HepG2 (cell line): ENCODE measurements at regions not wholly inside any gene's neighbourhood (a gene's known extent, or its start where the extent isn't known, plus 50 kb on each side); places are given as distances from the start of the nearest gene placed in this dataset.

ENCODE experiments used
- ATAC-seq: fragments of 200-7000 bp; cut with Tn5 transposase; 3 replicates; pipeline ENCODE4 v1.9.1; 2020; ENCODE audit warnings: mild to moderate bottlenecking, moderate library complexity
- BruUV-seq: library from RNA; stranded (reverse); fragments of 400-500 nt; replicated peaks from 2 replicates; lab custom pipeline; 2021; lab: Mats Ljungman, UMichigan
- CTCF ChIA-PET: fragments of 300-600 bp; formaldehyde crosslinking; extraction: SDS; loops from one replicate; lab custom pipeline; 2021; ENCODE audit warnings: low total read pairs, inconsistent platforms, low intra/inter-chr PET ratio; lab: Yijun Ruan, JAX
- POLR2A ChIA-PET: fragments of 350-600 bp; sonication (Branson Sonifier 250); formaldehyde crosslinking; loops from one replicate; lab custom pipeline; 2020; ENCODE audit warnings: antibody characterized with exemption, inconsistent platforms; lab: Yijun Ruan, JAX
- DNase-seq: peaks from one replicate; pipeline ENCODE4 v3.0.0-alpha.2; 2015; ENCODE audit warnings: low spot score
- FAIRE-seq: peaks from 3 replicates; lab custom pipeline; 2011; peaks lifted over from hg19 to GRCh38; lab: Jason Lieb, UNC
- H2AFZ ChIP-seq: one replicate; pipeline ENCODE4 v1.6.1; 2011; ENCODE audit warnings: low read length, inconsistent platforms
- H3K27ac ChIP-seq: fragments of 300-600 bp; 3 replicates; pipeline ENCODE4 v1.8.0; 2011; ENCODE audit warnings: mixed run types, mild to moderate bottlenecking, mixed read lengths, low read length, inconsistent platforms; ENCODE audit not compliant: insufficient read depth; ENCODE audit errors: extremely low read length
- H3K27me3 ChIP-seq, 2 experiments: fragments of 200-600 bp in 1 of 2; 2 replicates in 1 of 2; 3 replicates in 1 of 2; pipeline versions ENCODE4 v1.6.0 to v1.8.0; 2011; ENCODE audit warnings: low read length in 2 of 2, mild to moderate bottlenecking in 2 of 2, moderate library complexity in 2 of 2, inconsistent platforms in 1 of 2; ENCODE audit not compliant: insufficient read depth in 2 of 2, control insufficient read depth in 1 of 2
- H3K36me3 ChIP-seq, 2 experiments: fragments of 200-600 bp in 1 of 2; replicated peaks in 1 of 2; 2 replicates in 1 of 2; 3 replicates in 1 of 2; pipeline versions ENCODE4 v1.5.1 to v1.8.0; 2011; ENCODE audit warnings: low read length in 2 of 2, inconsistent platforms in 1 of 2; ENCODE audit not compliant: insufficient read depth in 2 of 2, control insufficient read depth in 1 of 2
- H3K4me1 ChIP-seq: 2 replicates; pipeline ENCODE4 v1.5.1; 2012; ENCODE audit warnings: low read length, inconsistent platforms; ENCODE audit not compliant: insufficient read depth
- H3K4me2 ChIP-seq: 2 replicates; pipeline ENCODE4 v1.6.0; 2011; ENCODE audit warnings: low read depth, low read length, inconsistent platforms
- H3K4me3 ChIP-seq, 3 experiments: fragments of 200-600 bp in 1 of 3; sonication (generic), shearing (Covaris generic) in 1 of 3; replicated peaks in 1 of 3; 2 replicates each; pipeline ENCODE4 v1.5.1; 2011 to 2016; ENCODE audit warnings: low read length in 3 of 3, inconsistent platforms in 2 of 3, low read depth in 2 of 3, mild to moderate bottlenecking in 2 of 3, control low read depth in 1 of 3, mixed read lengths in 1 of 3; ENCODE audit not compliant: insufficient read depth in 1 of 3
- H3K79me2 ChIP-seq: one replicate; pipeline ENCODE4 v1.6.1; 2011; ENCODE audit warnings: low read length, inconsistent platforms; ENCODE audit not compliant: insufficient read depth
- H3K9ac ChIP-seq: 2 replicates; pipeline ENCODE4 v1.6.0; 2011; ENCODE audit warnings: mild to moderate bottlenecking, low read depth, low read length, inconsistent platforms; ENCODE audit not compliant: insufficient read depth
- H3K9me3 ChIP-seq: 2 replicates; pipeline ENCODE4 v1.5.1; 2012; ENCODE audit warnings: mild to moderate bottlenecking, low read length
- H4K20me1 ChIP-seq: 2 replicates; pipeline ENCODE4 v1.6.0; 2011; ENCODE audit warnings: inconsistent platforms, mild to moderate bottlenecking, low read length, moderate library complexity; ENCODE audit not compliant: insufficient read depth
- ELF3 ChIP-seq: IDR thresholded peaks from 2 replicates; pipeline ENCODE4 v1.6.1; 2016; ENCODE audit warnings: missing genetic modification reagents, missing compliant biosample characterization
- FOSL2 ChIP-seq: sonication (generic); formaldehyde crosslinking; IDR thresholded peaks from 2 replicates; pipeline ENCODE4 v1.4.0; 2020; ENCODE audit warnings: missing genetic modification reagents
- FOXM1 ChIP-seq: sonication (generic); formaldehyde crosslinking; IDR thresholded peaks from 2 replicates; pipeline ENCODE4 v1.5.0; 2020; ENCODE audit warnings: missing genetic modification reagents
- GATAD2A ChIP-seq: IDR thresholded peaks from 2 replicates; pipeline ENCODE4 v1.6.1; 2016
- RXRA ChIP-seq: sonication (generic); formaldehyde crosslinking; IDR thresholded peaks from 2 replicates; pipeline ENCODE4 v1.5.1; 2020; ENCODE audit warnings: missing genetic modification reagents
- SOX6 ChIP-seq, 2 experiments: fragments of 450-650 bp in 1 of 2; sonication (generic) in 1 of 2; formaldehyde crosslinking in 1 of 2; IDR thresholded peaks; 2 replicates each; pipeline versions ENCODE4 v1.4.0 to v1.6.1; 2017 to 2020; ENCODE audit warnings: antibody characterized with exemption in 1 of 2, mild to moderate bottlenecking in 1 of 2, missing genetic modification reagents in 1 of 2
- SP5 ChIP-seq: IDR thresholded peaks from 2 replicates; pipeline ENCODE4 v1.6.1; 2016; ENCODE audit warnings: low read depth, borderline replicate concordance
- SRY ChIP-seq: sonication (generic); formaldehyde crosslinking; IDR thresholded peaks from 2 replicates; pipeline ENCODE4 v1.8.0; 2022; ENCODE audit warnings: mild to moderate bottlenecking, missing genetic modification reagents
- ZNF333 ChIP-seq: sonication (generic); formaldehyde crosslinking; IDR thresholded peaks from 2 replicates; pipeline ENCODE4 v1.4.0; 2020; ENCODE audit warnings: mild to moderate bottlenecking, missing genetic modification reagents, borderline replicate concordance
- ZNF768 ChIP-seq: sonication (generic); formaldehyde crosslinking; IDR thresholded peaks from 2 replicates; pipeline ENCODE4 v1.4.0; 2020; ENCODE audit warnings: missing genetic modification reagents
- WGBS: methylation state at CpG from one replicate; pipeline ENCODE4 v1.1.6; 2017; ENCODE audit warnings: low lambda C conversion rate; 5-methylcytosine and 5-hydroxymethylcytosine counted together
- in situ Hi-C: cut with HindIII; loops from 2 replicates; pipeline ENCODE4 v1.10.0; 2017; ENCODE audit warnings: low pct_unique_long_range_greater_than_20kb; ENCODE audit not compliant: extremely low pct_ligation_motif_present
- intact Hi-C: fragments of 100-400 bp; cut with micrococcal nuclease; formaldehyde crosslinking; loops from one replicate; pipeline ENCODE4 v1.10.0; 2022; ENCODE audit not compliant: unreplicated experiment
- TF ChIP-seq, protein P1 (sequence below): sonication (generic); formaldehyde crosslinking; IDR thresholded peaks from 2 replicates; pipeline ENCODE4 v1.5.0; 2020; ENCODE audit warnings: missing genetic modification reagents
- TF ChIP-seq, protein P2 (sequence below): IDR thresholded peaks from 2 replicates; pipeline ENCODE4 v1.4.0; 2020; ENCODE audit warnings: mild to moderate bottlenecking, missing genetic modification reagents
- TF ChIP-seq, protein P3 (sequence below): sonication (generic); formaldehyde crosslinking; IDR thresholded peaks from 2 replicates; pipeline ENCODE4 v1.5.1; 2020; ENCODE audit warnings: mild to moderate bottlenecking, missing genetic modification reagents, borderline replicate concordance

DNA sequence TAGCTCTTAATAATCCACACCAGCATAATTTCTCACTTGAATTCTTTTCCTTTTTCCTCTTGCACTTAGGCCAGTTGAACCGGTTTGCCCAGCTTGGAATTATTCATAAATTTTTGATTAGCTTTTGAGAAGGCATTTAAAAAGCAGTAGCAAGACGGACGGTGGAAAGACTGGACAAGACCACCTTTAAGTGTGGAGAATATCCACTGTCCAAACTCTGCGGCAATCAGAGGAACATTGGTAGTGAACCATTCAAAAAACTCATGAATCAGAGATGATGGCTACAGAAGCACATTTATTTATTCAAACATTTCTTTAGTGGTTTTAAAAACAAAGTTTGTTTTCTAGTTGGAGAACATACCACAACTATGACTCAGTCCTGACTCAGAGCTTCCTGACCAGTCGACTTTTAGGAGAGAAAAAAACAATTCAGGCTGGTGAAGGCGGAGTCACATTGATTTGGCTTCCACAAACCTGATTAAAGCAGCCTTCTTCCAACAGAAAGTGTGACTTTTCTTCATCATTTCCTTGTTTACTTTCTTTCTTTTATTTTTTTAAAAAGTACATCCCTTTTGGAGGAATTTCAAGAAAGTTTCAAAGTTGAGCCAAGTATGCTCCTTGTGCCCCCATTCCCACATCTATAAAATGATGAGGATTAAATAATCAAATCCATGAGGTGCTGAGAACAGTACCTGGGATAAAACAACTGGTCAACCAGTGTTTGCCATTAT is 128.8 kb downstream of the ADSS2 start:
- no peaks in the 10 kb centered on the region for H3K79me2 ChIP-seq
- FAIRE-seq: no peak
- ChIA-PET CTCF (no interaction called here), POLR2A (no interaction called here)
- WGBS: 6% methylated on average over 6 of the region's 6 CpGs
- no peak overlapping the region for H3K9ac ChIP-seq
- peak; percentile 60 for DNase-seq
- no TSS peak for BruUV-seq
- intact Hi-C loops (loop anchor here (10.0 kb wide), 1 partner anchor 132 kb away; the partner anchor contains the start of gene ADSS2), in situ Hi-C loops (no loop called here)
- no peaks in the 10 kb centered on the region; a peak in 1 of 5 replicates for H3K27me3 ChIP-seq
- no peaks in the 10 kb centered on the region for H3K36me3 ChIP-seq
- no peaks in the 10 kb centered on the region for H4K20me1 ChIP-seq
- H3K4me3 ChIP-seq: no peak overlapping the region; a peak in 1 of 6 replicates
- H2AFZ ChIP-seq: no peak overlapping the region
- H3K4me1 ChIP-seq: peaks cover 44% of the 10 kb centered on the region
- H3K27ac ChIP-seq: no peak overlapping the region
- ATAC-seq: peak; percentile 65; the same call in 2 of the 3 replicates
- H3K4me2 ChIP-seq: no peak overlapping the region
- no peaks in the 10 kb centered on the region for H3K9me3 ChIP-seq
- no peak for TF ChIP-seq FOXM1
- TF ChIP-seq ZNF333 (CRISPR knock-in tag): no peak
- peak; percentile 16; the same call in 1 of the 2 replicates for TF ChIP-seq GATAD2A (CRISPR knock-in tag)
- TF ChIP-seq, protein P1, sequence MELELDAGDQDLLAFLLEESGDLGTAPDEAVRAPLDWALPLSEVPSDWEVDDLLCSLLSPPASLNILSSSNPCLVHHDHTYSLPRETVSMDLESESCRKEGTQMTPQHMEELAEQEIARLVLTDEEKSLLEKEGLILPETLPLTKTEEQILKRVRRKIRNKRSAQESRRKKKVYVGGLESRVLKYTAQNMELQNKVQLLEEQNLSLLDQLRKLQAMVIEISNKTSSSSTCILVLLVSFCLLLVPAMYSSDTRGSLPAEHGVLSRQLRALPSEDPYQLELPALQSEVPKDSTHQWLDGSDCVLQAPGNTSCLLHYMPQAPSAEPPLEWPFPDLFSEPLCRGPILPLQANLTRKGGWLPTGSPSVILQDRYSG (CRISPR knock-in tag): no peak
- TF ChIP-seq SRY (CRISPR knock-in tag): no peak
- 0 out of 2 replicates have a peak, but pooled peaks have one; percentile 29 for TF ChIP-seq SP5
- peak; percentile 42; the same call in 1 of the 2 replicates for TF ChIP-seq ELF3 (CRISPR knock-in tag)
- TF ChIP-seq, protein P2, sequence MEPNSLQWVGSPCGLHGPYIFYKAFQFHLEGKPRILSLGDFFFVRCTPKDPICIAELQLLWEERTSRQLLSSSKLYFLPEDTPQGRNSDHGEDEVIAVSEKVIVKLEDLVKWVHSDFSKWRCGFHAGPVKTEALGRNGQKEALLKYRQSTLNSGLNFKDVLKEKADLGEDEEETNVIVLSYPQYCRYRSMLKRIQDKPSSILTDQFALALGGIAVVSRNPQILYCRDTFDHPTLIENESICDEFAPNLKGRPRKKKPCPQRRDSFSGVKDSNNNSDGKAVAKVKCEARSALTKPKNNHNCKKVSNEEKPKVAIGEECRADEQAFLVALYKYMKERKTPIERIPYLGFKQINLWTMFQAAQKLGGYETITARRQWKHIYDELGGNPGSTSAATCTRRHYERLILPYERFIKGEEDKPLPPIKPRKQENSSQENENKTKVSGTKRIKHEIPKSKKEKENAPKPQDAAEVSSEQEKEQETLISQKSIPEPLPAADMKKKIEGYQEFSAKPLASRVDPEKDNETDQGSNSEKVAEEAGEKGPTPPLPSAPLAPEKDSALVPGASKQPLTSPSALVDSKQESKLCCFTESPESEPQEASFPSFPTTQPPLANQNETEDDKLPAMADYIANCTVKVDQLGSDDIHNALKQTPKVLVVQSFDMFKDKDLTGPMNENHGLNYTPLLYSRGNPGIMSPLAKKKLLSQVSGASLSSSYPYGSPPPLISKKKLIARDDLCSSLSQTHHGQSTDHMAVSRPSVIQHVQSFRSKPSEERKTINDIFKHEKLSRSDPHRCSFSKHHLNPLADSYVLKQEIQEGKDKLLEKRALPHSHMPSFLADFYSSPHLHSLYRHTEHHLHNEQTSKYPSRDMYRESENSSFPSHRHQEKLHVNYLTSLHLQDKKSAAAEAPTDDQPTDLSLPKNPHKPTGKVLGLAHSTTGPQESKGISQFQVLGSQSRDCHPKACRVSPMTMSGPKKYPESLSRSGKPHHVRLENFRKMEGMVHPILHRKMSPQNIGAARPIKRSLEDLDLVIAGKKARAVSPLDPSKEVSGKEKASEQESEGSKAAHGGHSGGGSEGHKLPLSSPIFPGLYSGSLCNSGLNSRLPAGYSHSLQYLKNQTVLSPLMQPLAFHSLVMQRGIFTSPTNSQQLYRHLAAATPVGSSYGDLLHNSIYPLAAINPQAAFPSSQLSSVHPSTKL (CRISPR knock-in tag): 0 out of 2 replicates have a peak, but pooled peaks have one; percentile 41
- TF ChIP-seq RXRA (CRISPR knock-in tag): no peak
- TF ChIP-seq FOSL2 (CRISPR knock-in tag): peak; percentile 93
- TF ChIP-seq ZNF768: no peak
- TF ChIP-seq, protein P3, sequence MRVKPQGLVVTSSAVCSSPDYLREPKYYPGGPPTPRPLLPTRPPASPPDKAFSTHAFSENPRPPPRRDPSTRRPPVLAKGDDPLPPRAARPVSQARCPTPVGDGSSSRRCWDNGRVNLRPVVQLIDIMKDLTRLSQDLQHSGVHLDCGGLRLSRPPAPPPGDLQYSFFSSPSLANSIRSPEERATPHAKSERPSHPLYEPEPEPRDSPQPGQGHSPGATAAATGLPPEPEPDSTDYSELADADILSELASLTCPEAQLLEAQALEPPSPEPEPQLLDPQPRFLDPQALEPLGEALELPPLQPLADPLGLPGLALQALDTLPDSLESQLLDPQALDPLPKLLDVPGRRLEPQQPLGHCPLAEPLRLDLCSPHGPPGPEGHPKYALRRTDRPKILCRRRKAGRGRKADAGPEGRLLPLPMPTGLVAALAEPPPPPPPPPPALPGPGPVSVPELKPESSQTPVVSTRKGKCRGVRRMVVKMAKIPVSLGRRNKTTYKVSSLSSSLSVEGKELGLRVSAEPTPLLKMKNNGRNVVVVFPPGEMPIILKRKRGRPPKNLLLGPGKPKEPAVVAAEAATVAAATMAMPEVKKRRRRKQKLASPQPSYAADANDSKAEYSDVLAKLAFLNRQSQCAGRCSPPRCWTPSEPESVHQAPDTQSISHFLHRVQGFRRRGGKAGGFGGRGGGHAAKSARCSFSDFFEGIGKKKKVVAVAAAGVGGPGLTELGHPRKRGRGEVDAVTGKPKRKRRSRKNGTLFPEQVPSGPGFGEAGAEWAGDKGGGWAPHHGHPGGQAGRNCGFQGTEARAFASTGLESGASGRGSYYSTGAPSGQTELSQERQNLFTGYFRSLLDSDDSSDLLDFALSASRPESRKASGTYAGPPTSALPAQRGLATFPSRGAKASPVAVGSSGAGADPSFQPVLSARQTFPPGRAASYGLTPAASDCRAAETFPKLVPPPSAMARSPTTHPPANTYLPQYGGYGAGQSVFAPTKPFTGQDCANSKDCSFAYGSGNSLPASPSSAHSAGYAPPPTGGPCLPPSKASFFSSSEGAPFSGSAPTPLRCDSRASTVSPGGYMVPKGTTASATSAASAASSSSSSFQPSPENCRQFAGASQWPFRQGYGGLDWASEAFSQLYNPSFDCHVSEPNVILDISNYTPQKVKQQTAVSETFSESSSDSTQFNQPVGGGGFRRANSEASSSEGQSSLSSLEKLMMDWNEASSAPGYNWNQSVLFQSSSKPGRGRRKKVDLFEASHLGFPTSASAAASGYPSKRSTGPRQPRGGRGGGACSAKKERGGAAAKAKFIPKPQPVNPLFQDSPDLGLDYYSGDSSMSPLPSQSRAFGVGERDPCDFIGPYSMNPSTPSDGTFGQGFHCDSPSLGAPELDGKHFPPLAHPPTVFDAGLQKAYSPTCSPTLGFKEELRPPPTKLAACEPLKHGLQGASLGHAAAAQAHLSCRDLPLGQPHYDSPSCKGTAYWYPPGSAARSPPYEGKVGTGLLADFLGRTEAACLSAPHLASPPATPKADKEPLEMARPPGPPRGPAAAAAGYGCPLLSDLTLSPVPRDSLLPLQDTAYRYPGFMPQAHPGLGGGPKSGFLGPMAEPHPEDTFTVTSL (CRISPR knock-in tag): peak; percentile 27; the same call in 1 of the 2 replicates
- no peak for TF ChIP-seq SOX6 (IDR thresholded peaks at IDR 0.05)
- TF ChIP-seq SOX6 (CRISPR knock-in tag; IDR thresholded peaks at IDR 0.05): no peak
